ENCODE measurements at regions not wholly inside any gene's neighbourhood (a gene's known extent, or its start where the extent isn't known, plus 50 kb on each side); places are given as distances from the start of the nearest gene placed in this dataset.

DNA sequence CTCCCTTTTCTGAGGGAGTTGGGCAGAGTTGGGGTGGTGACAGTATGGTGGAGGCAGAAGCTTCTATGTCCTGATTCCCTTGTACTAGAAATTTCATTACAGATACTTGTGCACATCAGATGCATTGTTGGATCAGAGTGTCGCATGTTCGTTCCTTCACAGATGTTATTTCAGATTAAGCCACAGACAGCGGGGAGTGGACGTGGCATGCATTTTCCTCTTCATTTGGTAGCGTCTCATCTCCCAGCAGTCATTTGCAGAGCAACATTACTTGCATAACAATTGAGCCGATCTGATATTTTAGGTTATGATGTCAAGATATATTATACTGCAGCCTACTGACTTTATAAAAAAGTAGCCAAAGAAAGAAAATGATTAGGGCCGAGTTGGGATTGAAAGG, 261.6 kb upstream of the SASH1 start:
- ChIA-PET CTCF (no interaction called here), POLR2A (no interaction called here)
- no peaks in the 10 kb centered on the region for H3K36me3 Mint-ChIP-seq (ENCODE audit: low read depth)
- H3K9me3 Mint-ChIP-seq = no peaks in the 10 kb centered on the region
- TF ChIP-seq, protein P1, sequence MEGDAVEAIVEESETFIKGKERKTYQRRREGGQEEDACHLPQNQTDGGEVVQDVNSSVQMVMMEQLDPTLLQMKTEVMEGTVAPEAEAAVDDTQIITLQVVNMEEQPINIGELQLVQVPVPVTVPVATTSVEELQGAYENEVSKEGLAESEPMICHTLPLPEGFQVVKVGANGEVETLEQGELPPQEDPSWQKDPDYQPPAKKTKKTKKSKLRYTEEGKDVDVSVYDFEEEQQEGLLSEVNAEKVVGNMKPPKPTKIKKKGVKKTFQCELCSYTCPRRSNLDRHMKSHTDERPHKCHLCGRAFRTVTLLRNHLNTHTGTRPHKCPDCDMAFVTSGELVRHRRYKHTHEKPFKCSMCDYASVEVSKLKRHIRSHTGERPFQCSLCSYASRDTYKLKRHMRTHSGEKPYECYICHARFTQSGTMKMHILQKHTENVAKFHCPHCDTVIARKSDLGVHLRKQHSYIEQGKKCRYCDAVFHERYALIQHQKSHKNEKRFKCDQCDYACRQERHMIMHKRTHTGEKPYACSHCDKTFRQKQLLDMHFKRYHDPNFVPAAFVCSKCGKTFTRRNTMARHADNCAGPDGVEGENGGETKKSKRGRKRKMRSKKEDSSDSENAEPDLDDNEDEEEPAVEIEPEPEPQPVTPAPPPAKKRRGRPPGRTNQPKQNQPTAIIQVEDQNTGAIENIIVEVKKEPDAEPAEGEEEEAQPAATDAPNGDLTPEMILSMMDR (IDR thresholded peaks at IDR 0.05) = no peak
- DNase-seq (no peak), ATAC-seq (ENCODE audit: low read depth) (no peak)
- no peak overlapping the region for H3K4me3 Mint-ChIP-seq
- H3K4me1 Mint-ChIP-seq = no peaks in the 10 kb centered on the region
- no peak overlapping the region for H3K27ac Mint-ChIP-seq
- peaks cover 4% of the 10 kb centered on the region for H3K27me3 Mint-ChIP-seq
- intact Hi-C loops (cut with micrococcal nuclease) = no loop called here

DNA sequence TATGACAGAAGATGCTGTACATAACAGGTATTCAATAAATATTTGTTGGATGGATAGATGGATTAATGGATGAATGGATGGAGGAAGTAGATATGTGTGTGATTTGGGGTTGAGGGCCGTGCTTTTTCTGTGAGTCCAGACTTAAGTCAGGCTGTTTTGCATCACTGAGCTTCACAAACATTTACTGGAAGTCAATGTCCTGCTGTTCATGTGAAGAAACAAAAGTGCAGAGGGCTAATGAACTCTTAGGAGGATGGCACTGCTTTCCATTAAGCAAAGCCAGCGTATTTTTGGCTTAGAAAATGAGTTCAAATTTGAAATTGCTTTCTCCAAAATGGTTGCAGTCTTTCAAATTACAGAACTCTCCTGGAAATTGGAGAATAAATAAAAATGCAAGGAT, 260.6 kb upstream of the SASH1 start:
- DNase-seq = no peak
- Mint-ChIP-seq H3K9me3 (no peaks in the 10 kb centered on the region), H3K27ac (no peak overlapping the region), H3K27me3 (peaks cover 4% of the 10 kb centered on the region), H3K4me3 (no peak overlapping the region), H3K4me1 (no peaks in the 10 kb centered on the region), H3K36me3 (ENCODE audit: low read depth) (no peaks in the 10 kb centered on the region)
- no peak for ATAC-seq (ENCODE audit: low read depth)
- TF ChIP-seq, protein P1 (IDR thresholded peaks at IDR 0.05) = no peak
- CTCF ChIA-PET = no interaction called here
- POLR2A ChIA-PET = no interaction called here
- intact Hi-C loops (cut with micrococcal nuclease) = no loop called here

DNA sequence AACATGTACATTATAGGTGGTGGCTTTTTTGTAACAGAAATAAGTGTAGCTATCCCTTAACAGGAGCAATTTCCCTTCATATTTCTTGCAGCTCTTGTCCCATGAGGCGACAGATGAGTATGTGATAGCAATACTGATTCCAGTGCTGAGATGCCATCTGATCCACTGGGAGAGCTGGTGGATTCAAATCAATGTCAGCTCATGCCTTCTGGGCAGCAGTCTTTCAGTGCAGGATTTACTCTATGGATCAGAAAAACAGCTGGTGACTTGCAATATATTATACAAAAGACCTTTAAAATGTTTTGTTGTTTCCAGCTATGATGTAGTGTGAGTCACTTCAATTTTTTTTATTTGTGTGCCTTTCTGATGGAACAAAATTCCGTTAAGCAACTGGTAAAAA, 259.9 kb upstream of the SASH1 start:
- Mint-ChIP-seq H3K4me3 (no peak overlapping the region), H3K4me1 (no peaks in the 10 kb centered on the region), H3K27ac (no peak overlapping the region), H3K9me3 (no peaks in the 10 kb centered on the region), H3K27me3 (peaks cover 4% of the 10 kb centered on the region), H3K36me3 (ENCODE audit: low read depth) (no peaks in the 10 kb centered on the region)
- no peak for ATAC-seq (ENCODE audit: low read depth)
- ChIA-PET CTCF (no interaction called here), POLR2A (no interaction called here)
- TF ChIP-seq, protein P1 (IDR thresholded peaks at IDR 0.05) = no peak
- intact Hi-C loops (cut with micrococcal nuclease) = no loop called here
- no peak for DNase-seq

DNA sequence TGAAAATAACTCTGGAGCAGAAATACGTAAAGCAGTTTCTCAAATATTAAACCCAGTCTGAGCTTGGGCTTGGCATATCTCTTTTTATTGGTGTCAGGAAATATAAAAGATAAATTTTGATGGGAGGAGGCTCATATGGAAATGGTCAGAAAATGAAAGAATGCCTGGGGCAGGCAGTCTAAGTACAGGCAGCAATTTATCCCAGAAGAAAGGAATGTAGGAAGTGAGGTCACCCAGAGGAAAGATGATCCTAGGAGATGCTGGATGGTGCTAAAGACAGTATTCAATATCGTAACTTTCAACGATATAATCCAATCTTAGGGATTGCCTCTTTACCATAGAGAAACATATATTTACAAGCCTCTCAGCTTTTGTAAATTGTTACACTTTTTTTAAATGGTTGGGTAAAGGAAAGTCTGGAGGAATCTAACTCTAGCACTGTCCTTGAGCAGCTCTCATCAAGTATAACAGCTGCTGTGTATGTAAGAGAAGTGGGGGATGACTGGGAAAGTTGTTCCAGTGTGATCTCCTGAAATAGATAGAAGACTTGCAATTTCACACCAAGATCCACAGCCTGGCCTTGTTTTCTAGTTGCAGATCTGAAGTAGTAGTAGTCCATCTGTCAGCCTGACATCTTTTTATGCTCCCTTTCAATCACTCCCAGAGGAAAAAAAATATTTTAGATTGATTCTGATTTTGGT, 256.9 kb upstream of the SASH1 start:
- ChIA-PET POLR2A (no interaction called here), CTCF (no interaction called here)
- Mint-ChIP-seq H3K4me1 (no peaks in the 10 kb centered on the region), H3K27me3 (peaks cover 4% of the 10 kb centered on the region), H3K9me3 (peaks cover 8% of the 10 kb centered on the region), H3K4me3 (no peak overlapping the region), H3K36me3 (ENCODE audit: low read depth) (no peaks in the 10 kb centered on the region), H3K27ac (no peak overlapping the region)
- ATAC-seq (ENCODE audit: low read depth) (no peak), DNase-seq (no peak)
- intact Hi-C loops (cut with micrococcal nuclease) = no loop called here
- TF ChIP-seq, protein P1 (IDR thresholded peaks at IDR 0.05) = no peak

DNA sequence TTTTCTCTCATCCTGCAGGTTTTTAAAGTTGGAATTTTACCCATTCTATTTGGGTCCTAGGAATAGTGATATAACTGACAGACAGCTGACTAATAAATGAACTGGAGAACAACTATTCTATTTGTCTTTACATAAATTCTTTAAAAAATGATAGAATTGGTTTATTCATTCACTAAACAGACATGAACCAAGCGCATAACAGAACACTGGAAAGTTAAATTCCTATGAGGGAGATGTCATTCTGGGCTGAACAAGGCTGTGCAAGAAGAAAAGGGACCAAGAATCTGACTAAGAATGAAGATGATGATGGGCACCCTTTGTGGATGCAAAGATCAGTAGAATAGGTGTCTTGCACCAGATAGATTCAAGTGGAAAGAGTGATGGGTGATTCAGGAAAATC, 256.3 kb upstream of the SASH1 start:
- DNase-seq (no peak), ATAC-seq (ENCODE audit: low read depth) (no peak)
- POLR2A ChIA-PET = no interaction called here
- no peak overlapping the region for H3K27ac Mint-ChIP-seq
- no peak overlapping the region for H3K4me3 Mint-ChIP-seq
- H3K4me1 Mint-ChIP-seq = no peaks in the 10 kb centered on the region
- H3K27me3 Mint-ChIP-seq = peaks cover 4% of the 10 kb centered on the region
- H3K9me3 Mint-ChIP-seq = peaks cover 10% of the 10 kb centered on the region
- intact Hi-C loops (cut with micrococcal nuclease) = no loop called here
- no peaks in the 10 kb centered on the region for H3K36me3 Mint-ChIP-seq (ENCODE audit: low read depth)
- TF ChIP-seq, protein P1 (IDR thresholded peaks at IDR 0.05) = no peak
- CTCF ChIA-PET = no interaction called here
